Uterus (tissue), 3 donors: ENCODE measurements at regions not wholly inside any gene's neighbourhood (a gene's known extent, or its start where the extent isn't known, plus 50 kb on each side); places are given as distances from the start of the nearest gene placed in this dataset.

Source experiments
- DNase-seq, 2 donors: peaks; one replicate each; pipeline ENCODE4 v3.0.0-alpha.2; 2019 to 2020
- H3K27ac ChIP-seq, 2 donors: fragments of 200-600 bp; sonication (generic); 1 replicate in 1 of 2; 2 replicates in 1 of 2; pipeline ENCODE4 v1.5.1; 2016 to 2018
- H3K27me3 ChIP-seq, 2 donors: fragments of 200-600 bp; sonication (generic); one replicate each; pipeline ENCODE4 v1.5.1; 2018 to 2019; ENCODE audit warnings: control low read depth in 1 of 2
- H3K36me3 ChIP-seq, 2 donors: fragments of 200-600 bp; sonication (generic); one replicate each; pipeline ENCODE4 v1.5.1; 2019; ENCODE audit warnings: control low read depth in 1 of 2
- H3K4me1 ChIP-seq, 2 donors: fragments of 200-600 bp; sonication (generic); one replicate each; pipeline ENCODE4 v1.5.1; 2018 to 2019; ENCODE audit warnings: control low read depth in 1 of 2
- H3K4me3 ChIP-seq, 2 donors: fragments of 200-600 bp; sonication (generic); 1 replicate in 1 of 2; 2 replicates in 1 of 2; pipeline ENCODE4 v1.5.1; 2018 to 2019; ENCODE audit warnings: mild to moderate bottlenecking in 1 of 2
- H3K9me3 ChIP-seq, 2 donors: fragments of 200-600 bp; sonication (generic); one replicate each; pipeline ENCODE4 v1.5.1; 2019; ENCODE audit warnings: control low read depth in 1 of 2
- POLR2A ChIP-seq, 2 donors: fragments of 450-650 bp; IDR thresholded peaks; one replicate each; pipeline ENCODE4 v1.6.1; 2016; ENCODE audit warnings: antibody characterized with exemption in 2 of 2, mild to moderate bottlenecking in 1 of 2, moderate library complexity in 1 of 2
- intact Hi-C: fragments of 100-400 bp; cut with DNase I; formaldehyde crosslinking; loops from one replicate; pipeline ENCODE4 v1.15.1; 2023; ENCODE audit warnings: low total_unique reads
- TF ChIP-seq, protein P1 (sequence below), 4 experiments: fragments of 200-600 bp in 2 of 4; fragments of 450-650 bp in 2 of 4; sonication (generic) in 2 of 4; IDR thresholded peaks; one replicate each; pipeline ENCODE4 v1.5.1; 2016 to 2019; ENCODE audit warnings: antibody characterized with exemption in 4 of 4, mild to moderate bottlenecking in 2 of 4, moderate library complexity in 1 of 4
- donor health status: DM: yes; HTN: yes; CAD: no.

DNA sequence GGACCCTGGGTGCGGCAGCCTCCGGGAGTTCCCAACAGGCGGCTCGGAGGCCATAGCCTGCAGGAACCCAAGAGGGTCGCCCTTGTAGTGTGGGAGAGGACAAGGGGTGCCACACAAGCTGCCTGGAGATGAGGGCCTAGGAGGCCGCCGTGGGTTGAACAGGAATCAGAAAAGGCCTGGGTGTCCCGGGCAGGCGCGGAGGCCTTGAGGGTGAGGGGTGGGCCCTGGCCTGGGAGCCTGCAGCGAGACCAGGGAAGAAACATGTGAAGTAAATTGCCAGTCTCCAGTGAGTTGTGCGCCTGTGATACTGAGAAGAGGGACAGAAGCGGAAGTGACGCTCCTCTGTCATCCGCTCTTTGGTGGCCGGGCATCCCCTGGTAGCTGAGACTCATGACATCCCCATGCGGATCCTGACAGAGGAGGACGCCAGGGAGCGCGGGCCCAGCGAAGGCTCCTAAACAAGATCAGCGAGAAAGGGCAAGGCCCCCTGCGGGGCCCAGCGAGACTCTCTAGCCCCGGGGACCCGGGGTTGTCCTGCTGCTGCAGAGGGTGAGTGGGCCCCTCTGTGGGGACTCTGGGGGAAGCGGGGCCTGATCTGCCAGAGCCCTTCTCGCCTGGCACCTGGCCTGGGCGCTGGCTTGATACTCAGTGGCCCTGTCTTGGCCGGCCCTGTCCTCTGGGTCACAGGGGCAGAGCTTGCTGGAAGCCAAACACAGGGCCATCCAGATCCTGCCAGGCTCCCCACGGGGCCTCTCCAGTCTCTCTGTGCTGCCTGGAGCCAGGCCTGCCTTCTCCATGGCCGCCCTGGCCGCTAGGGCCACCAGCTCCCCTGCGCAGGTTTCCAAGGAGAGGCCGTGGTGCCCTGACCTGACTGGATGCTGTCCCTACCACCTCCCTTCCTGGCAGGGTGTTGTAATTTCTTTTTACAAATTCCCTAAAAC is 788.4 kb downstream of the TLE4 start:
- Histone ChIP-seq H3K36me3 (no peaks in the 10 kb centered on the region), H3K27ac (no peak overlapping the region), H3K4me3 (no peak overlapping the region), H3K27me3 (no peaks in the 10 kb centered on the region), H3K9me3 (no peaks in the 10 kb centered on the region), H3K4me1 (no peaks in the 10 kb centered on the region)
- intact Hi-C loops: no loop called here
- TF ChIP-seq POLR2A (IDR thresholded peaks at IDR 0.05): no peak
- TF ChIP-seq, protein P1, sequence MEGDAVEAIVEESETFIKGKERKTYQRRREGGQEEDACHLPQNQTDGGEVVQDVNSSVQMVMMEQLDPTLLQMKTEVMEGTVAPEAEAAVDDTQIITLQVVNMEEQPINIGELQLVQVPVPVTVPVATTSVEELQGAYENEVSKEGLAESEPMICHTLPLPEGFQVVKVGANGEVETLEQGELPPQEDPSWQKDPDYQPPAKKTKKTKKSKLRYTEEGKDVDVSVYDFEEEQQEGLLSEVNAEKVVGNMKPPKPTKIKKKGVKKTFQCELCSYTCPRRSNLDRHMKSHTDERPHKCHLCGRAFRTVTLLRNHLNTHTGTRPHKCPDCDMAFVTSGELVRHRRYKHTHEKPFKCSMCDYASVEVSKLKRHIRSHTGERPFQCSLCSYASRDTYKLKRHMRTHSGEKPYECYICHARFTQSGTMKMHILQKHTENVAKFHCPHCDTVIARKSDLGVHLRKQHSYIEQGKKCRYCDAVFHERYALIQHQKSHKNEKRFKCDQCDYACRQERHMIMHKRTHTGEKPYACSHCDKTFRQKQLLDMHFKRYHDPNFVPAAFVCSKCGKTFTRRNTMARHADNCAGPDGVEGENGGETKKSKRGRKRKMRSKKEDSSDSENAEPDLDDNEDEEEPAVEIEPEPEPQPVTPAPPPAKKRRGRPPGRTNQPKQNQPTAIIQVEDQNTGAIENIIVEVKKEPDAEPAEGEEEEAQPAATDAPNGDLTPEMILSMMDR (IDR thresholded peaks at IDR 0.05): no peak
- DNase-seq: no peak

DNA sequence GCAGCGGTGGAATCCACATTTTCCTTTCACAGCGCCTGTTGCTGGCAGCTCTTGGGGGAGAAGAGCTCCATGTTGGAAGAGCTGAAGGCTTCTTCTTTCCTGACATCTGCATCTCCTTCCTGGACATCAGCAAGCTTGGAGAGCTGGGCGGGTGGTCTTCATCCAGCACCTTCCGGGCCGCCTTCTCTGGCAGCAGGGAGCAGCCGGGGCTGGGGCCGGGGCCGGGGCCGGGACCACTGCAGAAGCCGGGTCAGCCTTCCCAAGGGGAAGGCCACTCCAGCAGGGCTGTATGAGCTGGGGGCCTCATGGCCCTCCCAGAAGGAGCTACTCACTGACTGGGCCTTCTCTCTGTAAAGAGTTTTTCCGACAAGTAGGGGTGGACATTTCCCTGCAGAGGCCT is 787.5 kb downstream of the TLE4 start:
- H3K27ac ChIP-seq: no peak overlapping the region
- H3K36me3 ChIP-seq: no peaks in the 10 kb centered on the region
- DNase-seq: no peak
- intact Hi-C loops: no loop called here
- no peaks in the 10 kb centered on the region for H3K9me3 ChIP-seq
- no peak for TF ChIP-seq POLR2A (IDR thresholded peaks at IDR 0.05)
- TF ChIP-seq, protein P1 (IDR thresholded peaks at IDR 0.05): no peak
- H3K27me3 ChIP-seq: no peaks in the 10 kb centered on the region
- no peaks in the 10 kb centered on the region for H3K4me1 ChIP-seq
- H3K4me3 ChIP-seq: no peak overlapping the region

DNA sequence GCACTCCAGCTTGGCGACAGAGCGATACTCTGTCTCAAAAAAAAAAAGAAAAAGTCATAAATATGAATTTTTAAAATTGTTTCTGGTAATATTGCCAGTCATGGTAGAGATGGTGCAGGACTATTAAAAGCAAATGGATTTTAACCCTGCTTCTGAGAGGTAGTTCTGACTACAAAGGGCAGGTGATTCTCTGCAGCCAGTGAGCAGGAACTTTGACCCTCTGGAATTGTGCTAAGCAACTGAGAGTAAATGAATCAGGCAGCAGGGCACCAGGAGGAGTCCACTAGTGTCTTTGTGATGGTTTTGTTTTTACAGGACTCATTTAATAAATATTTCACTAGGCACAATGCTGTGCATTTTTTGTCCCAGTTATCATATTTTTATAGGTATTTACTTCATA is 781.2 kb downstream of the TLE4 start:
- no peaks in the 10 kb centered on the region for H3K9me3 ChIP-seq
- intact Hi-C loops: no loop called here
- TF ChIP-seq, protein P1 (IDR thresholded peaks at IDR 0.05): no peak
- TF ChIP-seq POLR2A (IDR thresholded peaks at IDR 0.05): no peak

DNA sequence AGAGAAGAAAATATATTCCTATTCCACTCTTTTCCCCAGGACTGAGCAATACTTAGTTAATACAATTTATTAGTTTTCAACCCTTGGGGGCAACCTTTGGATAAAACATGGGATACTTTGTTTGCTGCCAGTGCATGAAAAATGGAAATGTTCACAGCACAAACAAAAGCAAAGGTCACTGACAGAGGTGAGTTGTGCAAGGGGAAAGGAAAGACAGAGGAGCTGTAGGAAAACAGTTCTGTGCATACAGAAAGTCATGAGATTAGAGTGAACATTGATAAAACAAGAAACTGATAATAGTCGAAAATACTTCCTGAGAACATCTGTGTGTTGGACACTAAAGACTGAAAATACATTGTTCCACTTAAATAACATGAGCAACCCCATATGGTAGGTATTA is 779.8 kb downstream of the TLE4 start:
- no peak for DNase-seq
- Histone ChIP-seq H3K4me3 (no peak overlapping the region), H3K9me3 (no peaks in the 10 kb centered on the region), H3K4me1 (no peaks in the 10 kb centered on the region), H3K27me3 (no peaks in the 10 kb centered on the region), H3K36me3 (no peaks in the 10 kb centered on the region), H3K27ac (no peak overlapping the region)
- TF ChIP-seq, protein P1 (IDR thresholded peaks at IDR 0.05): no peak
- TF ChIP-seq POLR2A (IDR thresholded peaks at IDR 0.05): no peak
- intact Hi-C loops: no loop called here

More for the DNA sequence above, 781.2 kb downstream of the TLE4 start:
- DNase-seq: no peak
- H3K4me1 ChIP-seq: no peaks in the 10 kb centered on the region
- H3K27me3 ChIP-seq: no peaks in the 10 kb centered on the region
- H3K36me3 ChIP-seq: no peaks in the 10 kb centered on the region
- H3K4me3 ChIP-seq: no peak overlapping the region
- H3K27ac ChIP-seq: no peak overlapping the region

DNA sequence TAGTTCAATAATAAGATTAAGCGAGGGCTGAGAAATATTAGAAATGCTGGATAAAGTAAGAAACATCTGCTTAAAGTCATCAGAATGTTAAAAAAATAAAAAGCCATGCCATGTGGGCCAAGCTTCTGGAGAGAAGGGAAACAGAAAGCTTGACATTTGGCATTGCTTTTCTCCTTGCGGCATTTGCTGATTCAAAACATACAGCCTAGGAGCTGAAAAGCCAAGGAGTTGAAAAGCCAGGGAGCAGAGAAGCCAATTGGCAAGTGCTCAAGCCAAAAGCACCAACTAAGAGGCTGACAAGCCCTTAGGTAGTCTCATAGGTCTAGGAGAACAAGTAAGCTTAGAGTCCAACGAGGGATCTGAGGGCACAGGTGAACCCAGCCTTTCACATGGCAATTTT is 754.3 kb downstream of the TLE4 start:
- TF ChIP-seq, protein P1 (IDR thresholded peaks at IDR 0.05): no peak
- TF ChIP-seq POLR2A (IDR thresholded peaks at IDR 0.05): no peak
- Histone ChIP-seq H3K27me3 (no peaks in the 10 kb centered on the region), H3K9me3 (no peaks in the 10 kb centered on the region), H3K4me1 (no peaks in the 10 kb centered on the region), H3K4me3 (no peak overlapping the region), H3K36me3 (no peaks in the 10 kb centered on the region), H3K27ac (no peak overlapping the region)
- intact Hi-C loops: no loop called here
- DNase-seq: no peak
